ENCODE measurements at regions not wholly inside any gene's neighbourhood (a gene's known extent, or its start where the extent isn't known, plus 50 kb on each side); places are given as distances from the start of the nearest gene placed in this dataset.

- no peak for DNase-seq (ENCODE audit: low spot score)
- Histone ChIP-seq H3K27ac (no peak overlapping the region), H3K4me3 (no peak overlapping the region)
- no peak for TF ChIP-seq CTCF (IDR thresholded peaks at IDR 0.05)
These were observed 71.6 kb upstream of the CTTNBP2 start for GRCh38 chr7:117944886-117945285.

- DNase-seq (ENCODE audit: low spot score): no peak
- Histone ChIP-seq H3K4me3 (no peak overlapping the region), H3K27ac (no peak overlapping the region)
- TF ChIP-seq CTCF (IDR thresholded peaks at IDR 0.05): no peak
These were observed 73.0 kb upstream of the CTTNBP2 start for GRCh38 chr7:117946151-117946633.

GRCh38 chr7:117949232-117949631 is 76.0 kb upstream of the CTTNBP2 start:
- Histone ChIP-seq H3K27ac (no peak overlapping the region), H3K4me3 (no peak overlapping the region)
- no peak for TF ChIP-seq CTCF (IDR thresholded peaks at IDR 0.05)
- no peak for DNase-seq (ENCODE audit: low spot score)

DNA sequence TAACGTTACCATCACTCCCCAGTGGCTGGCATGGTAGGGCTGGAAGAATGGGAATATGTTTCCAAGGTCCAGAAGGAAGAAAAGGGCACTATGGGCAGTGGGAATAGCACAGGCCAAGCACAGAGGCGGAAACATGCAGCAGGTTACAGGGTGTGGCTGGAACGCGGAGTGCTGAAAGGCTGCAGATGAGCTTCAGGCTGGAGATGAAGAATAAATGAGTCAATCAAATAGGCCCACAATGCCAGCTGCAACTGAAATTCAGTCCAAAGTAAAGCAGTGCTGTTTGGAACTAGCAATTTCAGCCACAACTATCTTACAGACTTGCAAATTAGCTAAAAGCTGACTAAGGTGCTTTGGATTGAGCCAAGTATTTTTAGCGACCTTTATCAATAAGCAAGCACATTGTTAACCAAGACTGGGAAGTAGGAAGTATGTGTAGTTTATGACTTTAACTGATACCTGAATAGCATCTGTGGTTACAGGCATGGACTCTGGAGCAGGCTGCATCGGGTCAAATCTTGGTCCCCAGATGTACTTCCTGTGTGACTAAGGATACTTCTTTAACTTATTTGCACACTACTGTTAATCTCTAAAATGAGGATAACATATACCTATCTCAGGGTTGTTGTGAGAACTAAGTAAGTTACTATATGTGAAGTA is 77.5 kb upstream of the CTTNBP2 start:
- no peak for DNase-seq (ENCODE audit: low spot score)
- no peak for TF ChIP-seq CTCF (IDR thresholded peaks at IDR 0.05)
- no peak overlapping the region for H3K4me3 ChIP-seq
- no peak overlapping the region for H3K27ac ChIP-seq

DNA sequence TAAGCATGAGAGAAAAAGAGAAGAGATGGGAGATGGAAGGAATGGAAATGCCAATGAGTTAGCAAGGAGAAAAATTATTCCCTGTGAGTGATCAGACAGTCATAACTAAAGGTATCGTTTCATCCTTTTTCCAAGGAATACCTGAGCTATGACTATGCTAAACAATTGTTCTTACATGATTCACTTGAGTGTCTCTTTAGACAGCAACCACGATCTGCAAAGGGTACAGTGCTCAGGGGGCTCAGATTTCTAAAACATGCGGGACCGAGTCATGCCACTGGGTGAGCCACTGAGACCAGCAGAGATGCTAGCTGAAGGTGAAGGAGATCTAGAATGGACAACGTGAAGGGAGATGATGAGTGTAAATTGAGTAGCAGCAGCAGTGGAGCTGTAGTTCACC is 78.0 kb upstream of the CTTNBP2 start:
- no peak overlapping the region for H3K4me3 ChIP-seq
- no peak for DNase-seq (ENCODE audit: low spot score)
- TF ChIP-seq CTCF (IDR thresholded peaks at IDR 0.05): no peak
- no peak overlapping the region for H3K27ac ChIP-seq

- no peak for DNase-seq (ENCODE audit: low spot score)
- TF ChIP-seq CTCF (IDR thresholded peaks at IDR 0.05): no peak
- H3K27ac ChIP-seq: no peak overlapping the region
- no peak overlapping the region for H3K4me3 ChIP-seq
These were observed 78.5 kb upstream of the CTTNBP2 start for GRCh38 chr7:117951691-117952280.

DNA sequence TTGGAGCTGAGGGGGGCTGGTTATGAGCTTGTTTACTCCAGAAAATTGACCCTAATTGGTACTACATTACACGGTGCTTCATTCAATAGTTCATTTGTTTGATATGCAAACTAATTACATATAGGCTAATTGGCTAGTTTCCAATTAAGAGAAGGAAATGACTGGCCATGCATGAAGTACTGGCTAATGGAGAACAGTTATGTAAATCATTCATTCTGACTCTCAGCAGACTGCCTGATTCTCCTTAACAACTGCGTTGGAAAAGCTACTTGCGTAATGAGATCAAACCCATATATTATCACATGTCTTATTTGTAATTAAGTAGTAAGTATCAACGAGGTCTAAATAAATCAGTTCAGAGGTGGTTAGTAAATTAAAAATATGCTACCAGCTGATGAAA is 81.8 kb upstream of the CTTNBP2 start:
- no peak for DNase-seq (ENCODE audit: low spot score)
- TF ChIP-seq CTCF (IDR thresholded peaks at IDR 0.05): no peak
- no peak overlapping the region for H3K27ac ChIP-seq
- no peak overlapping the region for H3K4me3 ChIP-seq

Measured in coronary artery (tissue), 2 donors.